B cell (primary cell): ENCODE measurements at regions not wholly inside any gene's neighbourhood (a gene's known extent, or its start where the extent isn't known, plus 50 kb on each side); places are given as distances from the start of the nearest gene placed in this dataset.

Source experiments
- ATAC-seq: fragments of 200-7000 bp; cut with Tn5 transposase; one replicate; pipeline ENCODE4 v1.10.0; 2021; ENCODE audit warnings: low read depth, mild to moderate bottlenecking, moderate number of reproducible peaks, moderate library complexity
- CTCF ChIA-PET: fragments of 350-600 bp; sonication (Branson Sonifier 250); formaldehyde crosslinking; loops from one replicate; lab custom pipeline; 2021; ENCODE audit warnings: antibody characterized with exemption, inconsistent platforms; lab: Charles Lee
- POLR2A ChIA-PET: fragments of 350-600 bp; sonication (Branson Sonifier 250); formaldehyde crosslinking; loops from one replicate; lab custom pipeline; 2021; ENCODE audit warnings: antibody characterized with exemption; lab: Charles Lee
- DNase-seq: peaks from one replicate; pipeline ENCODE4 v3.0.0; 2013
- H2AFZ ChIP-seq: 2 replicates; pipeline ENCODE4 v1.6.1; 2012; ENCODE audit warnings: mild to moderate bottlenecking, low read depth, low read length; ENCODE audit not compliant: insufficient read depth, poor library complexity, severe bottlenecking
- H3K27ac ChIP-seq, 2 donors: 1 replicate in 1 of 2; 2 replicates in 1 of 2; pipeline ENCODE4 v1.5.1; 2012 to 2013; ENCODE audit warnings: low read length in 2 of 2, mild to moderate bottlenecking in 2 of 2, moderate library complexity in 1 of 2
- H3K27me3 ChIP-seq, 4 experiments: fragments of 200-600 bp in 1 of 4; sonication (generic) in 1 of 4; replicated peaks in 1 of 4; 1 replicate in 2 of 4; 2 replicates in 2 of 4; pipeline versions ENCODE4 v1.6.1 to v1.7.0; 2013 to 2016; ENCODE audit warnings: low read length in 3 of 4, mild to moderate bottlenecking in 2 of 4, mixed read lengths in 1 of 4, moderate library complexity in 1 of 4; ENCODE audit not compliant: insufficient read depth in 4 of 4, control insufficient read depth in 3 of 4; ENCODE audit errors: control extremely low read depth in 1 of 4
- H3K36me3 ChIP-seq, 2 experiments: replicated peaks in 1 of 2; 1 replicate in 1 of 2; 2 replicates in 1 of 2; pipeline versions ENCODE4 v1.6.1 to v1.7.1; 2013; ENCODE audit warnings: low read length in 1 of 2; ENCODE audit not compliant: insufficient read depth in 2 of 2, control insufficient read depth in 1 of 2; ENCODE audit errors: control extremely low read depth in 1 of 2, extremely low read depth in 1 of 2
- H3K4me1 ChIP-seq, 2 donors: fragments of 200-600 bp in 1 of 2; sonication (generic) in 1 of 2; 1 replicate in 1 of 2; 2 replicates in 1 of 2; pipeline versions ENCODE4 v1.5.1 to v1.6.1; 2013 to 2017; ENCODE audit warnings: low read length in 2 of 2; ENCODE audit not compliant: control insufficient read depth in 2 of 2, insufficient read depth in 2 of 2
- H3K4me2 ChIP-seq: replicated peaks from 2 replicates; pipeline ENCODE3; 2012; ENCODE audit warnings: mild to moderate bottlenecking, low read depth, low read length; ENCODE audit not compliant: poor library complexity, severe bottlenecking
- H3K4me3 ChIP-seq, 5 experiments: fragments of 200-600 bp in 1 of 5; sonication (generic) in 1 of 5; 1 replicate in 3 of 5; 2 replicates in 2 of 5; pipeline versions ENCODE4 v1.5.1 to v1.7.0; 2011 to 2016; ENCODE audit warnings: low read length in 4 of 5, mild to moderate bottlenecking in 4 of 5, low read depth in 2 of 5, control low read depth in 1 of 5, moderate library complexity in 1 of 5; ENCODE audit not compliant: insufficient read depth in 1 of 5; ENCODE audit errors: control extremely low read depth in 1 of 5, extremely low read depth in 1 of 5
- H3K79me2 ChIP-seq: fragments of 200-600 bp; sonication (generic); one replicate; pipeline ENCODE4 v1.6.0; 2016; ENCODE audit warnings: low read length; ENCODE audit not compliant: control insufficient read depth, insufficient read depth
- H3K9ac ChIP-seq: fragments of 200-600 bp; sonication (generic); 2 replicates; pipeline ENCODE4 v1.6.1; 2017; ENCODE audit warnings: mild to moderate bottlenecking, low read length, moderate library complexity
- H3K9me3 ChIP-seq, 3 donors: one replicate each; pipeline versions ENCODE4 v1.6.1 to v1.7.1; 2013; ENCODE audit warnings: low read length in 2 of 3; ENCODE audit not compliant: control insufficient read depth in 2 of 3, insufficient read depth in 1 of 3; ENCODE audit errors: control extremely low read depth in 1 of 3
- H4K20me1 ChIP-seq: 2 replicates; pipeline ENCODE4 v1.6.0; 2012; ENCODE audit warnings: mild to moderate bottlenecking, low read length; ENCODE audit not compliant: insufficient read depth, control insufficient read depth, poor library complexity, severe bottlenecking
- H3K27ac Mint-ChIP-seq: one replicate; pipeline ENCODE4 v1.8.0; 2021; ENCODE audit warnings: mixed read lengths
- H3K27me3 Mint-ChIP-seq: one replicate; pipeline ENCODE4 v1.8.0; 2021; ENCODE audit warnings: mixed read lengths
- H3K4me1 Mint-ChIP-seq: one replicate; pipeline ENCODE4 v1.8.0; 2021; ENCODE audit warnings: mixed read lengths
- H3K4me3 Mint-ChIP-seq: one replicate; pipeline ENCODE4 v1.8.0; 2021; ENCODE audit warnings: mixed read lengths
- H3K9me3 Mint-ChIP-seq: one replicate; pipeline ENCODE4 v1.8.0; 2022; ENCODE audit warnings: mixed read lengths; ENCODE audit not compliant: insufficient read depth
- EZH2 ChIP-seq: IDR thresholded peaks from 2 replicates; pipeline ENCODE4 v1.6.1; 2012; ENCODE audit warnings: borderline replicate concordance, low read depth, mild to moderate bottlenecking, moderate library complexity, low read length; ENCODE audit not compliant: insufficient read depth, poor library complexity, severe bottlenecking
- WGBS: methylation state at CpG from one replicate; pipeline ENCODE4 v1.1.5; 2013; ENCODE audit warnings: missing lambda C conversion rate; ENCODE audit not compliant: insufficient coverage; 5-methylcytosine and 5-hydroxymethylcytosine counted together
- intact Hi-C: fragments of 100-400 bp; cut with micrococcal nuclease; formaldehyde crosslinking; loops from one replicate; pipeline ENCODE4 v1.10.0; 2022
- TF ChIP-seq, protein P1 (sequence below): fragments of 200-600 bp; IDR thresholded peaks from one replicate; pipeline ENCODE4 v1.8.0; 2022; ENCODE audit warnings: antibody characterized with exemption, mild to moderate bottlenecking

- TF ChIP-seq, protein P1, sequence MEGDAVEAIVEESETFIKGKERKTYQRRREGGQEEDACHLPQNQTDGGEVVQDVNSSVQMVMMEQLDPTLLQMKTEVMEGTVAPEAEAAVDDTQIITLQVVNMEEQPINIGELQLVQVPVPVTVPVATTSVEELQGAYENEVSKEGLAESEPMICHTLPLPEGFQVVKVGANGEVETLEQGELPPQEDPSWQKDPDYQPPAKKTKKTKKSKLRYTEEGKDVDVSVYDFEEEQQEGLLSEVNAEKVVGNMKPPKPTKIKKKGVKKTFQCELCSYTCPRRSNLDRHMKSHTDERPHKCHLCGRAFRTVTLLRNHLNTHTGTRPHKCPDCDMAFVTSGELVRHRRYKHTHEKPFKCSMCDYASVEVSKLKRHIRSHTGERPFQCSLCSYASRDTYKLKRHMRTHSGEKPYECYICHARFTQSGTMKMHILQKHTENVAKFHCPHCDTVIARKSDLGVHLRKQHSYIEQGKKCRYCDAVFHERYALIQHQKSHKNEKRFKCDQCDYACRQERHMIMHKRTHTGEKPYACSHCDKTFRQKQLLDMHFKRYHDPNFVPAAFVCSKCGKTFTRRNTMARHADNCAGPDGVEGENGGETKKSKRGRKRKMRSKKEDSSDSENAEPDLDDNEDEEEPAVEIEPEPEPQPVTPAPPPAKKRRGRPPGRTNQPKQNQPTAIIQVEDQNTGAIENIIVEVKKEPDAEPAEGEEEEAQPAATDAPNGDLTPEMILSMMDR = no peak
- TF ChIP-seq EZH2 = no peak
- peaks cover 38% of the 10 kb centered on the region for H3K9me3 Mint-ChIP-seq
- POLR2A ChIA-PET = no interaction called here
- no peaks in the 10 kb centered on the region for H3K27me3 Mint-ChIP-seq
- Histone ChIP-seq H3K4me2 (no peak overlapping the region), H4K20me1 (no peaks in the 10 kb centered on the region), H3K4me1 (no peaks in the 10 kb centered on the region), H3K36me3 (no peaks in the 10 kb centered on the region), H2AFZ (no peak overlapping the region), H3K79me2 (no peaks in the 10 kb centered on the region), H3K9ac (no peak overlapping the region), H3K27me3 (no peaks in the 10 kb centered on the region), H3K4me3 (no peak overlapping the region), H3K9me3 (peaks cover 4 to 59% (median 16%) of the 10 kb centered on the region in 3 donors), H3K27ac (no peak overlapping the region)
- no peak for DNase-seq
- H3K4me3 Mint-ChIP-seq = no peak overlapping the region
- H3K4me1 Mint-ChIP-seq = no peaks in the 10 kb centered on the region
- 75% methylated on average over 11 of the region's 11 CpGs for WGBS
- no peak for ATAC-seq
- no peak overlapping the region for H3K27ac Mint-ChIP-seq
- CTCF ChIA-PET = no interaction called here
- intact Hi-C loops = no loop called here
Observed at GRCh38 chr9:40927851-40928802, 200.4 kb downstream of the FOXD4L6 start.

- Histone ChIP-seq H3K27me3 (no peaks in the 10 kb centered on the region), H3K36me3 (no peaks in the 10 kb centered on the region), H3K79me2 (no peaks in the 10 kb centered on the region), H3K4me2 (no peak overlapping the region), H3K9me3 (peaks cover 4 to 66% (median 13%) of the 10 kb centered on the region in 3 donors), H3K27ac (no peak overlapping the region), H4K20me1 (no peaks in the 10 kb centered on the region), H3K4me1 (no peaks in the 10 kb centered on the region), H3K4me3 (no peak overlapping the region), H3K9ac (no peak overlapping the region), H2AFZ (no peak overlapping the region)
- peaks cover 44% of the 10 kb centered on the region for H3K9me3 Mint-ChIP-seq
- 67% methylated on average over 4 of the region's 4 CpGs for WGBS
- no peak for ATAC-seq
- DNase-seq = no peak
- no peak overlapping the region for H3K27ac Mint-ChIP-seq
- H3K4me3 Mint-ChIP-seq = no peak overlapping the region
- POLR2A ChIA-PET = no interaction called here
- TF ChIP-seq EZH2 = no peak
- TF ChIP-seq, protein P1 = no peak
- no peaks in the 10 kb centered on the region for H3K27me3 Mint-ChIP-seq
- H3K4me1 Mint-ChIP-seq = no peaks in the 10 kb centered on the region
- intact Hi-C loops = no loop called here
- CTCF ChIA-PET = no interaction called here
Observed at GRCh38 chr9:40927260-40927631, 201.2 kb downstream of the FOXD4L6 start.
